ENCODE measurements at regions not wholly inside any gene's neighbourhood (a gene's known extent, or its start where the extent isn't known, plus 50 kb on each side); places are given as distances from the start of the nearest gene placed in this dataset.

- TF ChIP-seq CTCF (IDR thresholded peaks at IDR 0.05) (no peak), ZFX (IDR thresholded peaks at IDR 0.05; ENCODE audit: borderline replicate concordance) (no peak)
Measured at GRCh38 chr11:80649186-80649585, 1208.4 kb upstream of the TENM4 start.
